IMR-90 (cell line): ENCODE measurements at regions not wholly inside any gene's neighbourhood (a gene's known extent, or its start where the extent isn't known, plus 50 kb on each side); places are given as distances from the start of the nearest gene placed in this dataset.

Source experiments
- ATAC-seq: fragments of 200-7000 bp; cut with Tn5 transposase; 2 replicates; pipeline ENCODE4 v1.9.1; 2020; ENCODE audit warnings: low read depth, mild to moderate bottlenecking, moderate library complexity
- BruUV-seq: library from RNA; stranded (reverse); fragments of 400-500 nt; replicated peaks from 2 replicates; lab custom pipeline; 2021; lab: Mats Ljungman, UMichigan
- CTCF ChIA-PET: fragments of 300-600 bp; formaldehyde crosslinking; extraction: SDS; loops from one replicate; lab custom pipeline; 2021; ENCODE audit warnings: antibody characterized with exemption; lab: Yijun Ruan, JAX
- POLR2A ChIA-PET: fragments of 300-600 bp; sonication (Branson Sonifier 250); formaldehyde crosslinking; loops from one replicate; lab custom pipeline; 2022; ENCODE audit warnings: antibody characterized with exemption; ENCODE audit not compliant: unreplicated experiment; lab: Charles Lee
- DNase-seq: peaks from one replicate; pipeline ENCODE4 v3.0.0; 2013
- H2AFZ ChIP-seq: replicated peaks from 2 replicates; pipeline ENCODE3; 2013; ENCODE audit warnings: low read length, mild to moderate bottlenecking; ENCODE audit not compliant: poor library complexity
- H2AK5ac ChIP-seq: 2 replicates; pipeline ENCODE4 v1.6.1; 2013; ENCODE audit warnings: low read depth, low read length, inconsistent platforms
- H2AK9ac ChIP-seq: replicated peaks from 2 replicates; pipeline ENCODE3; 2013; ENCODE audit warnings: mild to moderate bottlenecking, low read depth, low read length, moderate library complexity; ENCODE audit not compliant: poor library complexity
- H2BK120ac ChIP-seq: 2 replicates; pipeline ENCODE4 v1.6.1; 2013; ENCODE audit warnings: low read depth, low read length, inconsistent platforms
- H2BK15ac ChIP-seq: 3 replicates; pipeline ENCODE4 v1.6.1; 2013; ENCODE audit warnings: low read depth, low read length, inconsistent platforms
- H2BK20ac ChIP-seq: 2 replicates; pipeline ENCODE4 v1.6.1; 2013; ENCODE audit warnings: low read depth, mild to moderate bottlenecking, inconsistent platforms, low read length, moderate library complexity
- H2BK5ac ChIP-seq: 2 replicates; pipeline ENCODE4 v1.6.1; 2013; ENCODE audit warnings: mild to moderate bottlenecking, low read depth, low read length, inconsistent platforms; ENCODE audit not compliant: poor library complexity, severe bottlenecking
- H3K14ac ChIP-seq: replicated peaks from 2 replicates; pipeline ENCODE4 v1.6.1; 2013; ENCODE audit warnings: low read depth, low read length, inconsistent platforms
- H3K18ac ChIP-seq: 2 replicates; pipeline ENCODE4 v1.6.1; 2013; ENCODE audit warnings: low read depth, low read length, control low read depth
- H3K23ac ChIP-seq: 2 replicates; pipeline ENCODE4 v1.6.1; 2013; ENCODE audit warnings: low read depth, low read length, inconsistent platforms
- H3K27ac ChIP-seq: 2 replicates; pipeline ENCODE4 v1.5.1; 2013; ENCODE audit warnings: mild to moderate bottlenecking, control low read depth, low read length; ENCODE audit not compliant: insufficient read depth
- H3K27me3 ChIP-seq: 2 replicates; pipeline ENCODE4 v1.6.1; 2013; ENCODE audit warnings: low read length; ENCODE audit not compliant: control insufficient read depth, insufficient read depth
- H3K36me3 ChIP-seq: 2 replicates; pipeline ENCODE4 v1.6.1; 2013; ENCODE audit warnings: low read length, mixed read lengths; ENCODE audit not compliant: control insufficient read depth, insufficient read depth
- H3K4ac ChIP-seq: 2 replicates; pipeline ENCODE4 v1.6.1; 2013; ENCODE audit warnings: low read depth, low read length, inconsistent platforms
- H3K4me1 ChIP-seq: 2 replicates; pipeline ENCODE4 v1.6.1; 2013; ENCODE audit warnings: low read length, mixed read lengths; ENCODE audit not compliant: control insufficient read depth, insufficient read depth
- H3K4me2 ChIP-seq: 2 replicates; pipeline ENCODE4 v1.6.1; 2013; ENCODE audit warnings: low read depth, mild to moderate bottlenecking, control low read depth, low read length, moderate library complexity
- H3K4me3 ChIP-seq: 2 replicates; pipeline ENCODE4 v1.5.1; 2013; ENCODE audit warnings: low read depth, mild to moderate bottlenecking, control low read depth, low read length, moderate library complexity; ENCODE audit not compliant: insufficient read depth
- H3K56ac ChIP-seq: 2 replicates; pipeline ENCODE4 v1.6.1; 2013; ENCODE audit warnings: low read length, inconsistent platforms; ENCODE audit not compliant: insufficient read depth; ENCODE audit errors: extremely low read depth
- H3K79me1 ChIP-seq, 2 experiments: 2 replicates each; pipeline ENCODE4 v1.6.1; 2013; ENCODE audit warnings: low read length in 2 of 2, inconsistent platforms in 1 of 2, low read depth in 1 of 2
- H3K9ac ChIP-seq: 2 replicates; pipeline ENCODE4 v1.6.1; 2013; ENCODE audit warnings: low read depth, low read length, control low read depth
- H3K9me1 ChIP-seq: 2 replicates; pipeline ENCODE4 v1.6.1; 2013; ENCODE audit warnings: low read length, inconsistent platforms; ENCODE audit not compliant: insufficient read depth
- H3K9me3 ChIP-seq: 2 replicates; pipeline ENCODE4 v1.6.1; 2013; ENCODE audit warnings: low read length; ENCODE audit not compliant: control insufficient read depth, insufficient read depth
- H4K20me1 ChIP-seq: 2 replicates; pipeline ENCODE4 v1.6.1; 2013; ENCODE audit warnings: low read length, inconsistent platforms; ENCODE audit not compliant: insufficient read depth
- H4K5ac ChIP-seq: 2 replicates; pipeline ENCODE4 v1.6.1; 2013; ENCODE audit warnings: mild to moderate bottlenecking, low read depth, low read length, control low read depth
- H4K8ac ChIP-seq, 2 experiments: 2 replicates each; pipeline ENCODE4 v1.6.1; 2013; ENCODE audit warnings: low read depth in 2 of 2, low read length in 2 of 2, control low read depth in 1 of 2, inconsistent platforms in 1 of 2
- H4K91ac ChIP-seq: 2 replicates; pipeline ENCODE4 v1.6.1; 2013; ENCODE audit warnings: low read depth, low read length, inconsistent platforms; ENCODE audit not compliant: insufficient read depth
- CHD1 ChIP-seq: IDR thresholded peaks from 2 replicates; pipeline ENCODE4 v1.6.1; 2012; ENCODE audit warnings: low read depth, low read length, improper control_type of control experiment
- CTCF ChIP-seq: conservative IDR thresholded peaks from 2 replicates; pipeline ENCODE4 v1.5.1; 2012; ENCODE audit warnings: mild to moderate bottlenecking, low read depth, low read length, improper control_type of control experiment
- MAFK ChIP-seq: IDR thresholded peaks from 2 replicates; pipeline ENCODE4 v1.6.1; 2012; ENCODE audit warnings: low read depth, low read length, improper control_type of control experiment
- NFE2L2 ChIP-seq: fragments of 150-350 bp; IDR thresholded peaks from 2 replicates; pipeline ENCODE4 v1.6.1; 2016; ENCODE audit warnings: low read depth, mild to moderate bottlenecking, low read length
- RAD21 ChIP-seq: IDR thresholded peaks from 2 replicates; pipeline ENCODE4 v1.6.1; 2012; ENCODE audit warnings: low read length, improper control_type of control experiment
- SMC3 ChIP-seq: fragments of 150-350 bp; IDR thresholded peaks from 2 replicates; pipeline ENCODE4 v1.6.1; 2016; ENCODE audit warnings: low read depth, mild to moderate bottlenecking, antibody characterized with exemption, low read length, moderate library complexity
- WGBS, 2 experiments: methylation state at CpG; one replicate each; pipeline versions ENCODE4 v1.1.5 to v1.1.7; 2013; ENCODE audit warnings: missing lambda C conversion rate in 2 of 2; ENCODE audit not compliant: insufficient read length in 1 of 2; ENCODE audit errors: extremely low coverage in 2 of 2; 5-methylcytosine and 5-hydroxymethylcytosine counted together
- dilution Hi-C: fragments of 300-500 bp; cut with HindIII; formaldehyde crosslinking; loops from one replicate; pipeline ENCODE4 v1.14.3; 2018; ENCODE audit warnings: low sequenced_read_pairs; ENCODE audit not compliant: unreplicated experiment
- in situ Hi-C: fragments of 300-500 bp; cut with MboI; formaldehyde crosslinking; loops from 3 replicates; pipeline ENCODE4 v1.14.3; 2019; ENCODE audit warnings: low sequenced_read_pairs, inconsistent platforms, mixed read lengths
- intact Hi-C: fragments of 100-400 bp; cut with micrococcal nuclease; formaldehyde crosslinking; loops from 2 replicates; pipeline ENCODE4 v1.10.0; 2022

DNA sequence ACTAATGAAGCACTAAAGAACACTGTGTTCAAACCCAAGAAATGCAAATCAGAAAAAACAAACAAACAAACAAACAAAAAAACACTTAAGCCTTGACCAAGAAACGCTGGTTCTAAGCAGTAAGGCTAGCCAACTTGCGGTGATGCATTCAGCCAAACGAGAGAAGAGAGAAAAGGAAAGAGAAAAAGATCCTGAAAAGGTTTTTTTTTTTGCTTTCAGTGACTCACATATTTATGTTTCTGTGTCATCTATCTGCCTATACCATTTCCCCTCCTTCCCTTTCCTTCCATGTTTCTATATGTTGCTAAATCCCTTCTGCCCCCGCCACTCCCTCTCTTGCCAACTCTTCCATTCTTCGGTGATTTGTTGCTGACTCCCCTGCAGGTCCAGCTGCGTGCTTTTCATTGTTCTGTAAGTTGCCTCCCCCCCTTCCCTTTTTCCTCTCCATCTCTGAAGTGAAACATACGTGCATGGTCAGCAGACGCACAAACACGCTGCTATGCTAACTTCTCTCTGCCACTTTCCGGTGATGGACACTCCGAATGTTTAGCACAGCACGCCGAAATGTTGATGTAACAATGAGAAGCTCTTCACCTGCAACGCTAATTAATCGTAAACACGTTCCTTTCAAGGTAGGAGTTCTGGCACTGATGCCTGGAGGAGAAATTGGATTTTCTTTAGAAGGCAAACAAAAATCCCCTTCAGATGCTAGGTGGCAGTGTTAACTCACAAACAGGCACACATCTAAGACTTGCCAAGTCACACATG lies 154.4 kb downstream of the TUSC7 start:
- Histone ChIP-seq H3K27ac (no peak overlapping the region), H2AK5ac (no peak overlapping the region), H3K14ac (no peak overlapping the region), H3K36me3 (no peaks in the 10 kb centered on the region), H3K9ac (peak overlapping the region; percentile 53; the same call in 1 of the 2 replicates), H2AK9ac (no peak overlapping the region), H3K9me1 (no peaks in the 10 kb centered on the region), H3K4me3 (peak overlapping the region; percentile 82), H4K5ac (no peak overlapping the region), H2BK15ac (no peak overlapping the region), H4K20me1 (no peaks in the 10 kb centered on the region), H3K27me3 (no peaks in the 10 kb centered on the region), H3K4ac (peak overlapping the region; percentile 48; the same call in 1 of the 2 replicates), H4K91ac (no peak overlapping the region), H2BK5ac (no peak overlapping the region), H3K9me3 (no peaks in the 10 kb centered on the region), H2AFZ (peak overlapping the region; percentile 84), H2BK120ac (peak overlapping the region; percentile 42; the same call in 1 of the 2 replicates), H3K56ac (no peak overlapping the region), H4K8ac (no peak overlapping the region; a peak in 1 of 4 replicates), H3K79me1 (no peaks in the 10 kb centered on the region), H2BK20ac (no peak overlapping the region), H3K4me1 (no peaks in the 10 kb centered on the region), H3K18ac (no peak overlapping the region), H3K4me2 (peak overlapping the region; percentile 99), H3K23ac (no peak overlapping the region; the same call in 1 of the 2 replicates)
- WGBS, 2 experiments, result no CpG with 5 or more reads among the region's 16 CpGs
- in situ Hi-C loops, result loop anchor here (25.0 kb wide), 1 partner anchor 848 kb away; no protein-coding TSS in a partner anchor
- intact Hi-C loops, result loop anchor here (1.0 to 5.0 kb wide), 8 partner anchors 93 to 1953 kb away; no protein-coding TSS in a partner anchor
- dilution Hi-C loops, result no loop called here
- ATAC-seq (peak; percentile 66), DNase-seq (peak; percentile 64)
- ChIA-PET POLR2A (no interaction called here), CTCF (no interaction called here)
- no TSS peak for BruUV-seq
- TF ChIP-seq RAD21 (peak; percentile 74), CTCF (peak; percentile 66), CHD1 (no peak), MAFK (0 out of 2 replicates have a peak, but pooled peaks have one; percentile 5), NFE2L2 (peak; percentile 30; the same call in 1 of the 2 replicates), SMC3 (peak; percentile 30; the same call in 1 of the 2 replicates)
